ENCODE measurements at regions not wholly inside any gene's neighbourhood (a gene's known extent, or its start where the extent isn't known, plus 50 kb on each side); places are given as distances from the start of the nearest gene placed in this dataset.
"Not testable (repeated sequence)": the region's sequence is repeated elsewhere in the genome, so short reads cannot be mapped to it uniquely, and the experiment has no call there.

- DNase-seq: no peak
These were observed 272.6 kb downstream of the MATN1 start for GRCh38 chr1:30450818-30451233.

DNA sequence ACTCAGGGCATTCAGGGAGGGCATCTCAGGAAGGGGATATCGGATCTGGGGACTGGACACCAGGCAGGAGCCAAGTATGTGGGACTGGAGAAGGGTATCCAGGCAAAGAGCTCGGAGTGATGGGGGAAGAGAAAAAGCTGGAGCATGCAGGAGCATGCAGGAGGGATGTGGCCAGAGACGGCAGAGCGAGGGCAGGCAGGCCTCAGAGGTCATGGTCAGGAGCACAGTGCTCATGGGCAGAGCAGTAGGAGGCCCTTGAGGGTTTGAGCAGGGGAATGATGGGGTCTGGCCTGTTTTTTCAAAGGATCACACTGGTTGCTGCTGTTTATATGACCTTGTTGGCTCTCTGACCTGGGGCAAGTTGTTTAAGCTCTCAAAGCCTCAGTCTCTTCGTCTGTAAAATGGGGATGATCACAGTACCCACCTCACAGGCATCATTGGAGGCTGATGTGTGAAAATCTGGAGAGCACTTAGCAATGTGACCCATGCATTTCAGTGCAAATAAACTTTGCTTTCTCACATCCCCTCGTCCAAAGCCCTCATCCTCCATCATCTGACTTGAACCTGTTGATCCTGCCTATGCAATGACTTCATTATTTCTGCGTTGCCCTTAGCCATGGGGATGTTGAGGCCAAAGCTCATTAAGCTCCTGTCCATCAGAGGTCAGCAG lies 273.1 kb downstream of the MATN1 start:
- no peak for DNase-seq

- DNase-seq: no peak
These were observed 273.8 kb downstream of the MATN1 start for GRCh38 chr1:30449428-30450147.

- DNase-seq: no peak
These were observed 274.4 kb downstream of the MATN1 start for GRCh38 chr1:30449003-30449402.

GRCh38 chr1:30447701-30448100 lies 275.7 kb downstream of the MATN1 start:
- no peak for DNase-seq

DNA sequence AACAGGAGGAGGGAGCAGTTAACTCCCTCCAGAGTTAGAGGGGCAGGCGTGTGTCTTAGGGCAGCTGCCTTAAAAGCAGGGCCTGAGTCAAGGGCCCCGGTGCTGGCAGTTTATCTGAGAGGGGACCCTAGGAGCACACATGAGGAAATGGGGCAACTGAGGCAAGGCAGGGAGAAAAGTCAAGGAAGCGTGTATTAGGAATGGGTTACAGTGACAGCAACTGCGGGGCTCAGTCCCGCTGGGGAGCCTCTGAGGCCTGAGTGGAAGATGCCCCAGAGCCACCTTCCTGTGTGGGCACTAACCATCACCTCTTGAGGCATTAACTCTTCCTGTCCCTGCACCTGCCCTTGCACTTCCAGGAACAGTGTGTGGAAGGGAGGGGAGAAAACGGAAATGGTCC lies 276.3 kb downstream of the MATN1 start:
- no peak for DNase-seq

- no peak for DNase-seq
These were observed 276.9 kb downstream of the MATN1 start for GRCh38 chr1:30446508-30446907.

GRCh38 chr1:30446095-30446494 lies 277.3 kb downstream of the MATN1 start:
- no peak for DNase-seq

- no peak for DNase-seq
These were observed 277.9 kb downstream of the MATN1 start for GRCh38 chr1:30445449-30445848.

GRCh38 chr1:30444850-30445249 lies 278.5 kb downstream of the MATN1 start:
- DNase-seq: no peak

DNA sequence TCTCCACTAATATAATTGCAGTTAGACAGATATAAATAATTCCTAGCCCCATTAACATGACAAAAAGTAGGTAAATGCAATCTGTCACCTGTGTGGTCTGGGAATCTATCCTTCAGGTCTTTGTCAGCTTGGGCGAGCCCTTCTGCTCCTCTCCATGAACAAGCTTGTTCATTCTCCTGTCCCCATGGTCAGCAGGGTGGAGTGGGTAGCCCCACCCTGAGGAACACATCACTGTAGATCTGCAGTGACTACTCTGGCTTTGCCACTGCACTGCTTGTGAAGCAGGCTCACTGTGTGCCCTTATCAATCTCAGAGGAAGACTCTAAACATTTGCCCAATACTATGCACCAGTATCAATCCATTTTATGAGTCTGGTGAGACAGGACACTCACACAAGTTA lies 279.0 kb downstream of the MATN1 start:
- DNase-seq: no peak

DNA sequence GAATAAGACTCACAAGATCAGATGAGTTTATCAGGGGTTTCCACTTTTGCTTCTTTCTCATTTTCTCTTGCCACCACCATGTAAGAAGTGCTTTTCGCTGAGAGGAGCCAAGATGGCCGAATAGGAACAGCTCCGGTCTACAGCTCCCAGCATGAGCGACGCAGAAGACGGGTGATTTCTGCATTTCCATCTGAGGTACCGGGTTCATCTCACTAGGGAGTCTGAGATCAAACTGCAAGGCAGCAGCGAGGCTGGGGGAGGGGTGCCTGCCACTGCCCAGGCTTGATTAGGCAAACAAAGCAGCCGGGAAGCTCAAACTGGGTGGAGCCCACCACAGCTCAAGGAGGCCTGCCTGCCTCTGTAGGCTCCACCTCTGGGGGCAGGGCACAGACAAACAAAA lies 285.1 kb downstream of the MATN1 start:
- not testable (repeated sequence) for DNase-seq

DNA sequence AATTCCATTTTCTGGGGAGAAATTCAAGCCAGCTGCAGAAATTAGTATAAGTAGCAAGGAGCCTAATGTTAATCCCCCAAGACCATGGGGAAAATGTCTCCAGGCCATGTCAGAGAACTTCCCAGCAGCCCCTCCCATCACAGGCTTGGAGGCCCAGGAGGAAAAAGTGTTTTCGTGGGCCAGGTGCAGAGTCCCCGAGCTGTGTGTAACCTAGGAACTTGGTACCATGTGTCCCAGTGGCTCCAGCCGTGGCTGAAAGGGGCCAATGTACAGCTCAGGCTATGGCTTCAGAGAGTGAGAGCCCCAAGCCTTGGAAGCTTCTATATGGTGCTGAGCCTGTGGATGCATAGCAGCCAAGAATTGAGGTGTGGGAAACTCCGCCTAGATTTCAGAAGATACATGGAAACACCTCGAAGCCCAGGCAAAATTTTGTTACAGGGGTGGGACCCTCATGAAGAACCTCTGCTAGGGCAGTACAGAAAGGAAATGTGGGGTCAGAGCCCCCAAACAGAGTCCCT lies 286.3 kb downstream of the MATN1 start:
- DNase-seq: no peak

- no peak for DNase-seq
These were observed 295.8 kb downstream of the MATN1 start for GRCh38 chr1:30427545-30427944.

GRCh38 chr1:30425046-30425445 lies 298.3 kb downstream of the MATN1 start:
- no peak for DNase-seq

DNA sequence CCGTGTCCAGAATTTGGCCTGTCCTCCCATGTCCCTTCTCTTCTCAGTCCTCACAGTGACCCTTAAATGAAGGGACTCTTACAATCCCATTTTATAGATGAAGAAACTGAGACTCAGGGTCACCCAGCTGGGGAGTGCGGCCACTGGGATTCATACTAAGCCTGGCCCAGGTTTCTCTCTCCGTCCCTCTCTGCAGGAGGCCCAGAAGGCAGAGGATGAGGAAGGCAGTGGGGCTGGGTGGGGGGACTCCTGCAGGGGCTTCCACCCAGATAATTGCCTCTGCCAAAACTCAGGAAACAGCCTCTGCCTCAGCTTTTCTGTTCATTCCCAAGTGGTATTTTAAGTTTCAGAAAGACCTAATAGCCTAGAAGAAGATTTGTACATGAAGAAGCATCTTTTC lies 299.8 kb downstream of the MATN1 start:
- DNase-seq: no peak

GRCh38 chr1:30422251-30422650 lies 301.1 kb downstream of the MATN1 start:
- no peak for DNase-seq

GRCh38 chr1:30420519-30421050 lies 302.8 kb downstream of the MATN1 start:
- DNase-seq: no peak

GRCh38 chr1:30419831-30420230 lies 303.6 kb downstream of the MATN1 start:
- DNase-seq: no peak

DNA sequence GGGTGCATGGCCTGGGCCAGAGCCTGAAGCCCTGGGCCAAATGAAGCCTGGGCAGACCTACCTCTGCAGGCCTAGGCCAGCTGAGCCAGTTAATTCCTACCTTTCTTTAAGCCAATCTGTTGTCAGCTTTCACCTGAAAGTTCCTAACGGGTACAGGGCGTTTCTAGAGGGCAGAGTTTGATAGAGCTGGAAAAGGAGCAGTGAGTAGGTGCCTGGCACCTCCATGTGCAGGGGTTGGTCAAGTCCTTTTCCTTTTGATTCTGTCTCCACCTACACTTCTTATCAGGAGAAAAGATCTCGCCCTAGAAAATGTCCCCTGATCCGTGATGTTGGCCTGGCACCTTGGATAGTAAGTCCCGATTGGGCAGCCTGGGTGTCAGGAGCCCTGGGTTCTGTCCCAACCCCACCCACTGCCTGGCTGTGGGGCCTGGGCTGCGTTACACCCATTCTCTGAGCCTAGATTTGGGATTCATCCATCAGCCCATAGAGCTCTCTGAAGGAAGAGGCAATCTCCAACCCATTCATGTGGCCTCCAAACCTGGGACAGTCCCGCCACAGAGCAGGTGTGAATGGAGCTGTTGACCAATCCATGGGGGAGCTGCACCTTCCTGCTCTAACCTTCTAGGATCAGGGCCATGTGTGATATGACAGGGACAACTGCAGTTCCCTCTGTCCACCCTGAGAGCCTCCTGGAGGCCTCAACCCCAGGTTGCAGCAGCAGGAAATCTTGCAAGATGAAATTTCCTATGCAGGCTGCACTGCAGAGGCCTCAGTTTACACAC lies 304.3 kb downstream of the MATN1 start:
- no peak for DNase-seq

DNA sequence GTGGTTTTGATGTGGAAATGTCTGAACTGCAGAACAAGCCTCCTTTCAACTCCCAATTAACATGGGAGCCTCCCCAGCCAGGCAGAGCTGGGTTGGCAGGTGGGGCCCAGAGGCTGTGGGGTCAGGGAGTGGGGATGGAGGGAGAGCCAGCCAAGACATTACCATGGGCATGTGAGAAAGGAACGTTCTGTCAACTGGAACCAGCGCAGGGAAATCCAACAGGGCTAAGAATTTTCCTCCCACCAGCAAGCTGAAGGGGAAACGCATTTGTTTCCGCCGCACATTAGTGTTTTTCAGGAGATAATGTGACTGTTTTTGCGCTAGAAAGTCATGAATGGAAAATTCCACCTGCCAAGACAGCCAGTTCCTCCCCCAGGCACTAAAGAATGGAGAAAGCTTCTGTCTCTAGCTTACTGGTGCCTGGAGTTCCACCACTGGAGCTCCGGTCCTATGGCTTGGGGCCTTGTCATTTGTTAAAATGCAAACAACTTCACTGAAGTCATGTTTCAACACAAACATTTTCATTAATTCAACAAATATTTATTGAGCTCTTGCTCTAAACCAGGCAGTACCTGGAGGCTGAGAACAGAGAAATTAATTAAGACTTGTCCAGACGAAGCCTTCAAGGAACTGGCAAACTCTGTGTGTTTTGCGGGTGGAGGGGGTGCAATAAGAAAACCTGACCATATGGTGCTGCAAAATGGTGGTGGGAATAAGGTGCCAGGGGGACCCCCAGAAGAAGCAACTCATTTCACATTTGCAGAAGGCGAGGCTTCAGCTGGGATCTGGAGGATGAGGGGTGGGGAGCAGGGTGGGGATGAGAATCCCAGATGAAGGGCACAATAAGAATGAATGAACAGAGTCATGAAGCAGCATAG lies 305.1 kb downstream of the MATN1 start:
- no peak for DNase-seq

- DNase-seq: no peak
These were observed 305.7 kb downstream of the MATN1 start for GRCh38 chr1:30417701-30418046.
